Hepatocyte (in vitro differentiated cells): ENCODE measurements at regions not wholly inside any gene's neighbourhood (a gene's known extent, or its start where the extent isn't known, plus 50 kb on each side); places are given as distances from the start of the nearest gene placed in this dataset.

Source experiments
- CTCF ChIP-seq: fragments of 200-600 bp; sonication (generic); IDR thresholded peaks from 2 replicates; pipeline ENCODE4 v1.5.1; 2016; ENCODE audit warnings: antibody characterized with exemption, mild to moderate bottlenecking; ENCODE audit not compliant: poor library complexity
- EZH2 ChIP-seq: fragments of 200-600 bp; sonication (generic); IDR thresholded peaks from 2 replicates; pipeline ENCODE4 v1.6.1; 2016; ENCODE audit warnings: antibody characterized with exemption, mild to moderate bottlenecking, borderline replicate concordance
- EZH2phosphoT487 ChIP-seq: fragments of 200-600 bp; sonication (generic); IDR thresholded peaks from one replicate; pipeline ENCODE4 v1.6.1; 2018; ENCODE audit warnings: antibody characterized with exemption, mild to moderate bottlenecking, low read depth, moderate library complexity; ENCODE audit not compliant: unreplicated experiment, severe bottlenecking

GRCh38 chrX:5617666-5618065 is 611.0 kb downstream of the NLGN4X start:
- no peak for TF ChIP-seq EZH2
- TF ChIP-seq CTCF = no peak
- no peak for TF ChIP-seq EZH2phosphoT487
